NT2/D1 (cell line): ENCODE measurements at regions not wholly inside any gene's neighbourhood (a gene's known extent, or its start where the extent isn't known, plus 50 kb on each side); places are given as distances from the start of the nearest gene placed in this dataset.

Source experiments
- SUZ12 ChIP-seq: IDR thresholded peaks from 2 replicates; pipeline ENCODE4 v1.6.1; 2011; ENCODE audit not compliant: insufficient read length, insufficient read depth; ENCODE audit errors: extremely low read depth
- YY1 ChIP-seq: IDR thresholded peaks from 2 replicates; pipeline ENCODE4 v1.6.1; 2011; ENCODE audit not compliant: insufficient read length, insufficient read depth
- ZNF274 ChIP-seq: IDR thresholded peaks from 2 replicates; pipeline ENCODE4 v1.6.1; 2011; ENCODE audit warnings: mild to moderate bottlenecking, low read depth, low read length

DNA sequence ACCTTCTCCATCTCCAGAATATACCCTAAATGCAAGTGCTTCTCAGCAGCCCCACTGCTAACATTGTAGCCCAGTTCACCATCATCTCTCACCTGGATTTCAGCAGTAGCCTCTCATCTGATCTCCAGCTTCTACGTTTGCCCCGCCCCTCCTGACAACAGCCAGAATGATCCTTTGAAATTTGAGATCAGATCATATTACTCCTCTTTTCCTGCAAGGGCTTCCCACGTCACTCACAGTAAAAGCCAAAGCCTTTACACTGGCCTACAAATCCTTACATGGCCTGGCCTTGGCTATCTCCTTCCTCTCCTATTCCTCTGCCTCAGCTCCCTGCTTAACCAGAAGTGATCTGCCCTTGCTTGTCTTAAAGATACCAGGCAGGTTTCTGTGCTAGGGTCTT, 94.3 kb upstream of the NBEA start:
- TF ChIP-seq ZNF274 (no peak), YY1 (no peak), SUZ12 (no peak)
